NT2/D1 (cell line): ENCODE measurements at regions not wholly inside any gene's neighbourhood (a gene's known extent, or its start where the extent isn't known, plus 50 kb on each side); places are given as distances from the start of the nearest gene placed in this dataset.

Experiments used
- SUZ12 ChIP-seq: IDR thresholded peaks from 2 replicates; pipeline ENCODE4 v1.6.1; 2011; ENCODE audit not compliant: insufficient read length, insufficient read depth; ENCODE audit errors: extremely low read depth
- YY1 ChIP-seq: IDR thresholded peaks from 2 replicates; pipeline ENCODE4 v1.6.1; 2011; ENCODE audit not compliant: insufficient read length, insufficient read depth
- ZNF274 ChIP-seq: IDR thresholded peaks from 2 replicates; pipeline ENCODE4 v1.6.1; 2011; ENCODE audit warnings: mild to moderate bottlenecking, low read depth, low read length

GRCh38 chr5:74392711-74393351 lies 247.7 kb downstream of the ENC1 start:
- TF ChIP-seq YY1 (no peak), SUZ12 (no peak), ZNF274 (no peak)
